ENCODE measurements at regions not wholly inside any gene's neighbourhood (a gene's known extent, or its start where the extent isn't known, plus 50 kb on each side); places are given as distances from the start of the nearest gene placed in this dataset.

GRCh38 chr10:52483587-52483986, 169.5 kb downstream of the DKK1 start:
- TF ChIP-seq, protein P1, sequence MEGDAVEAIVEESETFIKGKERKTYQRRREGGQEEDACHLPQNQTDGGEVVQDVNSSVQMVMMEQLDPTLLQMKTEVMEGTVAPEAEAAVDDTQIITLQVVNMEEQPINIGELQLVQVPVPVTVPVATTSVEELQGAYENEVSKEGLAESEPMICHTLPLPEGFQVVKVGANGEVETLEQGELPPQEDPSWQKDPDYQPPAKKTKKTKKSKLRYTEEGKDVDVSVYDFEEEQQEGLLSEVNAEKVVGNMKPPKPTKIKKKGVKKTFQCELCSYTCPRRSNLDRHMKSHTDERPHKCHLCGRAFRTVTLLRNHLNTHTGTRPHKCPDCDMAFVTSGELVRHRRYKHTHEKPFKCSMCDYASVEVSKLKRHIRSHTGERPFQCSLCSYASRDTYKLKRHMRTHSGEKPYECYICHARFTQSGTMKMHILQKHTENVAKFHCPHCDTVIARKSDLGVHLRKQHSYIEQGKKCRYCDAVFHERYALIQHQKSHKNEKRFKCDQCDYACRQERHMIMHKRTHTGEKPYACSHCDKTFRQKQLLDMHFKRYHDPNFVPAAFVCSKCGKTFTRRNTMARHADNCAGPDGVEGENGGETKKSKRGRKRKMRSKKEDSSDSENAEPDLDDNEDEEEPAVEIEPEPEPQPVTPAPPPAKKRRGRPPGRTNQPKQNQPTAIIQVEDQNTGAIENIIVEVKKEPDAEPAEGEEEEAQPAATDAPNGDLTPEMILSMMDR (IDR thresholded peaks at IDR 0.05; ENCODE audit: low read depth, low read length), result no peak
- no peak overlapping the region for H3K4me3 ChIP-seq (replicated peaks in 1 of 2; ENCODE audit: low read depth in 2 of 2, low read length in 2 of 2)
- DNase-seq (ENCODE audit: low read depth in 2 of 2), result no peak

DNA sequence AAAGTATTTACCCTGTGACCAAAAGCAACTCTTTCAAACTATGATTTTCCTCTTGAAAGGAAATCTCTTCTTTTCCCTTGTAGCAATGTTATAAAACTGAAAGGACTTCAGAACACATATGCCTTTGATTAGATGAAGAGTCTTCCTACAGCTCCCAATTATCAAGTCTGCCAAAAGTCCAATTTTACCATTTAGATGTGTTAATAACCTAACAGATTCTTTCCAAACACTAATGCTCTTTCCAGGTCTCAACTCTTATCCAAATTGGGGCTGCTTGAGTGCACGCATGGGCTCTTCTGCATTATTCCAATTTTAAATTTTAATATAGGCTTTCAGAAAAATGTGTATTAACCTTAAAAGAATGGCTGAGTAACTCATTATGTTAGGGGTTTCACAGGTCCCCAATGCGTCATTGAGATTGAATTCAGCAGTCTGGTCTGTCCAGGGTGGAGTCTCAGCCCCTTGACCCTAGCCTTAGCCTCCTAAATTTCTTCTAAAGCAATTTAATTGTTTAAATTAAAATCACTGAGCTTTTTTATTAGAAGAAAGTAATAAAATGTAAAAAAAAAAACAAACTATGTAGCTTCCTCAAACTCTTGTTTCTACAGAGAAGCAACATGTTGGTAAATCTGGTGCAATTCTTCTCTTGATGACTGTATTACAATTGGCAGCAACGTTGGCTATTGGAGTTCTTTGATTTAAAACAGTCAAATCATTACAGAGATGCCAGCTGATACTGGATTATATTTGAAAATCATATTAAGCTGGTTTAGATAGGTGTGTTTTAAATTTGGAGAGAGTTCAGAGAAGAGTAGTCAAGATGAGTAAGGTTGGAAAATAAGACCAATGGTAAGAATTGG, 170.4 kb downstream of the DKK1 start:
- DNase-seq (ENCODE audit: low read depth in 2 of 2), result peak in 1 of 2 donors; percentile 22
- TF ChIP-seq, protein P1 (IDR thresholded peaks at IDR 0.05; ENCODE audit: low read depth, low read length), result no peak

DNA sequence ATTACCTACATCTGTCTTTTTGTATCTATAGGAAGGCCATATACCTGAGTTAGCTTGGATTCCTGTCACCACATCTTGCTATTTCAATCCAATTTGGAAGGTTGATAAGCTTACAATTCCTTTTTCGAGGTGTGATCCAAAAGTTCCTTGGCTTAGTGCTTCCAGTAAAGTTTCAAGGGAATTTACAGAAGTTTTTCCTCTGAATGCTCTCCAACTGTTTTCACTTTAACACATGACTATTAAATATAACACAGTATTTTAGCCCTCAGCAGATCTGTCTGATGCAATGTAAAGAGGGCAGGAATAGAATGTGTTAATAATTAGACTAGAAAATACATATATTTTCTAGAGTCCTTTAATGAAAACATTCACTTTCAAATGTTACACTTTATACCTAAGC, 171.4 kb downstream of the DKK1 start:
- peak in 1 of 2 donors; percentile 27 for DNase-seq (ENCODE audit: low read depth in 2 of 2)
- TF ChIP-seq, protein P1 (IDR thresholded peaks at IDR 0.05; ENCODE audit: low read depth, low read length), result no peak
- no peak overlapping the region for H3K4me3 ChIP-seq (replicated peaks in 1 of 2; ENCODE audit: low read depth in 2 of 2, low read length in 2 of 2)

More for the DNA sequence above, 170.4 kb downstream of the DKK1 start:
- no peak overlapping the region for H3K4me3 ChIP-seq (replicated peaks in 1 of 2; ENCODE audit: low read depth in 2 of 2, low read length in 2 of 2)

- no peak overlapping the region for H3K4me3 ChIP-seq (replicated peaks in 1 of 2; ENCODE audit: low read depth in 2 of 2, low read length in 2 of 2)
- TF ChIP-seq, protein P1 (IDR thresholded peaks at IDR 0.05; ENCODE audit: low read depth, low read length), result no peak
- DNase-seq (ENCODE audit: low read depth in 2 of 2), result peak; percentile 75 to 95
Measured at GRCh38 chr10:52486840-52487611, 172.9 kb downstream of the DKK1 start.

GRCh38 chr10:52488606-52489485, 174.8 kb downstream of the DKK1 start:
- TF ChIP-seq, protein P1 (IDR thresholded peaks at IDR 0.05; ENCODE audit: low read depth, low read length), result peak; percentile 37
- no peak overlapping the region for H3K4me3 ChIP-seq (replicated peaks in 1 of 2; ENCODE audit: low read depth in 2 of 2, low read length in 2 of 2)
- peak; percentile 70 to 78 for DNase-seq (ENCODE audit: low read depth in 2 of 2)

All from cardiac fibroblast (primary cell).